Neutrophil (primary cell): ENCODE measurements at regions not wholly inside any gene's neighbourhood (a gene's known extent, or its start where the extent isn't known, plus 50 kb on each side); places are given as distances from the start of the nearest gene placed in this dataset.
"Not testable (repeated sequence)": the region's sequence is repeated elsewhere in the genome, so short reads cannot be mapped to it uniquely, and the experiment has no call there.

ENCODE experiments used
- H3K27ac ChIP-seq: fragments of 200-600 bp; sonication (generic); 2 replicates; pipeline ENCODE4 v1.5.1; 2016; ENCODE audit warnings: mild to moderate bottlenecking, moderate library complexity
- H3K27me3 ChIP-seq: fragments of 200-600 bp; sonication (generic); 2 replicates; pipeline ENCODE4 v1.6.0; 2016; ENCODE audit warnings: mild to moderate bottlenecking
- H3K36me3 ChIP-seq: fragments of 200-600 bp; sonication (generic); 2 replicates; pipeline ENCODE4 v1.5.1; 2017
- H3K4me1 ChIP-seq, 2 experiments: fragments of 200-600 bp in 1 of 2; sonication (generic) in 1 of 2; 1 replicate in 1 of 2; 2 replicates in 1 of 2; pipeline versions ENCODE4 v1.5.1 to v1.6.1; 2013 to 2016; ENCODE audit warnings: low read depth in 1 of 2, low read length in 1 of 2, mild to moderate bottlenecking in 1 of 2, moderate library complexity in 1 of 2; ENCODE audit not compliant: control insufficient read depth in 1 of 2, insufficient read depth in 1 of 2
- H3K4me3 ChIP-seq, 2 experiments: fragments of 200-600 bp in 1 of 2; sonication (generic) in 1 of 2; 1 replicate in 1 of 2; 2 replicates in 1 of 2; pipeline ENCODE4 v1.5.1; 2013 to 2016; ENCODE audit warnings: low read depth in 1 of 2, low read length in 1 of 2, mild to moderate bottlenecking in 1 of 2, moderate library complexity in 1 of 2
- H3K9me3 ChIP-seq: fragments of 200-600 bp; sonication (generic); 2 replicates; pipeline ENCODE4 v1.5.1; 2016
- TF ChIP-seq, protein P1 (sequence below): fragments of 200-600 bp; sonication (generic); IDR thresholded peaks from 2 replicates; pipeline ENCODE4 v1.5.1; 2016; ENCODE audit warnings: antibody characterized with exemption

DNA sequence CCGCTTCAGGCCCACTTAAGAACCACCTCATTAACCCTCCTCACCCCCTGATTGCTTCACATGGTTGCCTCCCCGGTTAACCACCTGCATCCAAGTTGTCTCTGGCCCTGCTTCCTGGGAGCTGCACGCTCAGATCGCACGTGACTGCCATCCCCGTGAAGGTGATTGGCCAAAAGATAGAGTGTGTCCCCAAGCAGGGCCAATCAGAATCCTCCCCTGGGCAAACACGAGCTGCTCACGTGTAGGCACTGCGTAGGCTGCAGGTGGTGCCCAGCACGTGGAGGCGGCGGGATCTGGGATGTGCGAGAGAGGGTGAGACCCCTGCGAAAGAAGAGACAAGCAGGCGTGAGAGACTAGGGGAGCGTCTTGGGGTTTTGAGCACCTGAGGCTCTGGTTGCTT lies 111.8 kb upstream of the CRHR1 start:
- H3K27ac ChIP-seq: no peak overlapping the region
- TF ChIP-seq, protein P1, sequence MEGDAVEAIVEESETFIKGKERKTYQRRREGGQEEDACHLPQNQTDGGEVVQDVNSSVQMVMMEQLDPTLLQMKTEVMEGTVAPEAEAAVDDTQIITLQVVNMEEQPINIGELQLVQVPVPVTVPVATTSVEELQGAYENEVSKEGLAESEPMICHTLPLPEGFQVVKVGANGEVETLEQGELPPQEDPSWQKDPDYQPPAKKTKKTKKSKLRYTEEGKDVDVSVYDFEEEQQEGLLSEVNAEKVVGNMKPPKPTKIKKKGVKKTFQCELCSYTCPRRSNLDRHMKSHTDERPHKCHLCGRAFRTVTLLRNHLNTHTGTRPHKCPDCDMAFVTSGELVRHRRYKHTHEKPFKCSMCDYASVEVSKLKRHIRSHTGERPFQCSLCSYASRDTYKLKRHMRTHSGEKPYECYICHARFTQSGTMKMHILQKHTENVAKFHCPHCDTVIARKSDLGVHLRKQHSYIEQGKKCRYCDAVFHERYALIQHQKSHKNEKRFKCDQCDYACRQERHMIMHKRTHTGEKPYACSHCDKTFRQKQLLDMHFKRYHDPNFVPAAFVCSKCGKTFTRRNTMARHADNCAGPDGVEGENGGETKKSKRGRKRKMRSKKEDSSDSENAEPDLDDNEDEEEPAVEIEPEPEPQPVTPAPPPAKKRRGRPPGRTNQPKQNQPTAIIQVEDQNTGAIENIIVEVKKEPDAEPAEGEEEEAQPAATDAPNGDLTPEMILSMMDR: no peak

GRCh38 chr17:45672792-45673191 lies 111.3 kb upstream of the CRHR1 start:
- Histone ChIP-seq H3K4me1 (no peaks in the 10 kb centered on the region), H3K4me3 (no peak overlapping the region), H3K36me3 (no peaks in the 10 kb centered on the region), H3K9me3 (no peaks in the 10 kb centered on the region), H3K27ac (no peak overlapping the region), H3K27me3 (peaks cover 24% of the 10 kb centered on the region)
- TF ChIP-seq, protein P1: no peak

More for the DNA sequence above, 111.8 kb upstream of the CRHR1 start:
- H3K4me1 ChIP-seq: no peaks in the 10 kb centered on the region
- H3K4me3 ChIP-seq: no peak overlapping the region
- no peaks in the 10 kb centered on the region for H3K36me3 ChIP-seq
- H3K27me3 ChIP-seq: peaks cover 22% of the 10 kb centered on the region
- no peaks in the 10 kb centered on the region for H3K9me3 ChIP-seq

DNA sequence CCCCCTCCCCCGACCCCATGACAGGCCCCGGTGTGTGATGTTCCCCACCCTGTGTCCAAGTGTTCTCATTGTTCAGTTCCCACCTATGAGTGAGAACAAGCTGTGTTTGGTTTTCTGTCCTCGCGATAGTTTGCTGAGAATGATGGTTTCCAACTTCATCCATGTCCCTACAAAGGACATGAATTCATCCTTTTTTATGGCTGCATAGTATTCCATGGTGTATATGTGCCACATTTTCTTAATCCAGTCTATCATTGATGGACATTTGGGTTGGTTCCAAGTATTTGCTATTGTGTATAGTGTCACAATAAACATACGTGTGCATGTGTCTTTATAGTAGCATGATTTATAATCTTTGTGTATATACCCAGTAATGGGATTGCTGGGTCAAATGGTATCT lies 110.4 kb upstream of the CRHR1 start:
- H3K4me1 ChIP-seq, H3K4me3 ChIP-seq, H3K27ac ChIP-seq, H3K9me3 ChIP-seq, H3K36me3 ChIP-seq: not testable (repeated sequence)
- H3K27me3 ChIP-seq: peaks cover 30% of the 10 kb centered on the region

DNA sequence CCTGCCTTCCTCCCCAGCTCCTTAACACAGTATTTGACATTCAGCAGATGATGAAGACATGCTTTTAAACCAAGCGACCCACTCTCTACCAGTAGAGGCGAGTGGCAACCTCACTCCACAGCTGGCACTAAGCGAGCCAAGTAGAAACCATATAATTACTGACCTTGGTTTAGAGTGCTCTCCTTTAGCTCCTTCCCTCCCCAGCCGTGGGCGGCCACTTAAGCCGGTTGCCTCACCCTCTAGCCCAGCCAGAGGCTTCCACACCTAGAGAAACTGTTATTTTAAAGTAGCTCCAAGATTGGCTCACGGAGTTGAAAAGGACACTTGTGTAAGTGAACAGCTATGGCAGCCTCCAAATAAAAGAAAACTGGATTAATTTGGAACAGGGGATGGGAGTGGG lies 109.1 kb upstream of the CRHR1 start:
- H3K27ac ChIP-seq: no peak overlapping the region
- H3K36me3 ChIP-seq: no peaks in the 10 kb centered on the region
- no peaks in the 10 kb centered on the region for H3K4me1 ChIP-seq
- no peak overlapping the region for H3K4me3 ChIP-seq
- TF ChIP-seq, protein P1: no peak
- H3K27me3 ChIP-seq: peaks cover 30% of the 10 kb centered on the region
- no peaks in the 10 kb centered on the region for H3K9me3 ChIP-seq

DNA sequence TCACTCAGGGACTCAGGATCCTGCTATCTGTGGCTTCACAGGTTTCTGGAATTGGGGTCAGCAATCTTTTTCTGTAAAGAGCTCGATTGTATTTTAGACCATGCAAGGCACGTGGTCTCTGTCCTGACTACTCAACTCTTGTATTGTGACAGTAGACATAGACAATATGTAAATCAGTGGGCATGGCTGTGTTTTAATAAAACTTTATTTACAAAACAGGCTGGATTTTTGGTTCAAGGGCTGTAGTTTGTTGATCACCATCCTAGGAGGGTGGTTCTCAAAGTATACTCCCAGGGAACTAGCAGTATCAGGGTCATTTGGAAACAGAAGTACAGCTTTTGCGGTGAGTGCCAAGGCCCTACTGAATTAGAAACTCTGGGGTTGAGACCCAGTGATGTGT lies 108.2 kb upstream of the CRHR1 start:
- no peaks in the 10 kb centered on the region for H3K9me3 ChIP-seq
- TF ChIP-seq, protein P1: no peak
- H3K4me1 ChIP-seq: no peaks in the 10 kb centered on the region
- no peak overlapping the region for H3K27ac ChIP-seq
- H3K4me3 ChIP-seq: no peak overlapping the region
- H3K36me3 ChIP-seq: no peaks in the 10 kb centered on the region
- H3K27me3 ChIP-seq: peaks cover 30% of the 10 kb centered on the region

- Histone ChIP-seq H3K4me3 (no peak overlapping the region), H3K36me3 (no peaks in the 10 kb centered on the region), H3K4me1 (no peaks in the 10 kb centered on the region), H3K27me3 (peaks cover 34% of the 10 kb centered on the region), H3K9me3 (no peaks in the 10 kb centered on the region), H3K27ac (no peak overlapping the region)
- TF ChIP-seq, protein P1: no peak
Measured at GRCh38 chr17:45676695-45677094, 107.4 kb upstream of the CRHR1 start.
